ENCODE measurements at regions not wholly inside any gene's neighbourhood (a gene's known extent, or its start where the extent isn't known, plus 50 kb on each side); places are given as distances from the start of the nearest gene placed in this dataset.

DNA sequence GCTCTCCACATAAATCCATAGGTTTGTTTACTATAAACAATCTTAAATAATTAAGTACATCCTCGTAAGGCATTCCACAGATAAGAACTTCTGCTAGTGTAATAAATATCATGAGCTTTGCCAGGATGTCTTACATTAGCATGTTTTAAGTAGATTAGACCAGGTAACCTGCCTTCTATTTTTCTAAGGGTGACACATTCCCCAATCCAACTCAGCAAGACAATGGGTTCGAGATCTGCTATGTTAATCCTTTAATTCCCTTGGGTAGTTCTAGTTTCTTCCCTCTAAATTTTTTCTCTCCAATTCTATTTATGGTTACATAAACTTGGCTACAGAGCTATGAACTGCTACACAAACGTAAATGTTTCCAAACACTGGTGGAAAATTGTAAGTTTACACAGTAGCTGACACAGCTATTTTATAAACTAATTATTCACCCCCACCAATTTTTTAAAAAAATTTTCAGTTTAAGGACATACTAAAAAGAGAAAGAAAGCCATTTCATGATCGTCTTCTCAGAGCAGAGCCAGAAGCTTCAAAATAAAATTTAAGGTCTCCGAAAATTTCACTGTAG is 386.5 kb upstream of the SLC39A10 start:
- no peak for TF ChIP-seq POLR2A (IDR thresholded peaks at IDR 0.05)
- no peak for TF ChIP-seq CTCF (IDR thresholded peaks at IDR 0.05)
